ENCODE measurements at regions not wholly inside any gene's neighbourhood (a gene's known extent, or its start where the extent isn't known, plus 50 kb on each side); places are given as distances from the start of the nearest gene placed in this dataset.

DNA sequence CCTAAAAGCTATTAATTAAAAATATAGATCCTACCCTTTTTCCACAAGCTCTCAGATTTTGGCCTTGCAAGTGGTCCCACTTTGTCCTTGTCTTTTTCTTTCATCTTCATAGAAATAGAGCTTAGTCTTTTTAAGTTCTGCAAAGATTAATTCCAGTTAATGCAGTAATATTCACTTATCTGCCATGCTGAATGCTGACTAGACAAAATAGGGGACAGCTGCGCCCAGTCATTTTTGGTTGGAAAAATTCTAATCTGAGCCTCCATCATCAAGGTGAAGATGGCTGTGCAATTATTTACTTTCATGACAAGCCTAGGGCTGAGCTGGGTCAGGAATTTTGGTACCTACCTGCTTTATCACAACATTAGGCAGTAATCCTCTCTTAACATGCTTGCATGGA lies 241.3 kb upstream of the CXorf66 start:
- no peaks in the 10 kb centered on the region for H3K36me3 ChIP-seq
- no peaks in the 10 kb centered on the region for H3K9me3 ChIP-seq
- TF ChIP-seq POLR2AphosphoS5 (IDR thresholded peaks at IDR 0.05), result no peak
- no peak for TF ChIP-seq EP300 (IDR thresholded peaks at IDR 0.05; ENCODE audit: low read depth)
- TF ChIP-seq POLR2A (IDR thresholded peaks at IDR 0.05), result no peak
- TF ChIP-seq CTCF (IDR thresholded peaks at IDR 0.05), result no peak
- intact Hi-C loops (cut with DNase I; ENCODE audit: low total_unique reads), result no loop called here
- in situ Hi-C loops (cut with MboI; ENCODE audit: low pct_ligation_motif_present in 1 of 4, low pct_unique_long_range_greater_than_20kb in 1 of 4, low sequenced_read_pairs in 3 of 4), result no loop called here
- 97% methylated on average over 1 of the region's 1 CpG; no CpG with 5 or more reads in 1 of the 2 donors for WGBS, 2 donors (ENCODE audit: low coverage in 1 of 2)
- no peak overlapping the region for H3K4me3 ChIP-seq
- H3K27me3 ChIP-seq, result no peaks in the 10 kb centered on the region
- H3K4me1 ChIP-seq, result no peaks in the 10 kb centered on the region
- no peak overlapping the region for H3K27ac ChIP-seq
- no peak for DNase-seq

DNA sequence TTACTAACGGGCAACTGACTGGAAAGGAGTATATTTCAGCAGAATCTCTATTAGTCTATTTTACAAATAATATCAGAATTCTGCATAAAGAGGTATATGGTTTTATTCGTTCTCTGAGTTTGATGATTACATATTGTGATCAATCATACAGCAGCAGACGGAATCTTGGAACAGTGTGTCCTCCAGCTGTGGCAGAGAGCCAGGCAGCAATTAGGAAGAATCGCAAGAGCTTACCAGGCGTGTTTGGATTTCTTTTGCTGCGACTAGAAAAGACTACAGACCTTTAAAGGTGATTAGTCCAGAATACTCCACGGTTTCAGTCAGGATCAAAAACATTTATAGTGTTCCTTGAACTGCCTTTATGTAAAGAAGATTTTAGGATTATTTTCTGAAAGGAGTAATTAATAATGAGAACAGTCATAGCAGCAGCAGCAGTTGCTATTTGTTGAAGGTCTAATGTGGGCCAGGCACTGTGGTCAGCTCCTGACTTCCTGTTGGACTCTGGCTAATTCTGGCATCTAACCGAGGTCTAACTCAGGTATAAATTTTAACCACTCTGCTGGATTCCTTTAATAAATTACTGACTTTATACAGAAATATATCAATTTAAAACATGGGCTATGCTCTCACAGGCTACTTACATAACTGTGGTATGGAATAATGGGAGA lies 225.3 kb upstream of the CXorf66 start:
- DNase-seq, result peak; percentile 7
- Histone ChIP-seq H3K27ac (no peak overlapping the region), H3K4me3 (no peak overlapping the region), H3K36me3 (no peaks in the 10 kb centered on the region), H3K9me3 (no peaks in the 10 kb centered on the region), H3K4me1 (no peaks in the 10 kb centered on the region), H3K27me3 (no peaks in the 10 kb centered on the region)
- in situ Hi-C loops (cut with MboI; ENCODE audit: low pct_ligation_motif_present in 1 of 4, low pct_unique_long_range_greater_than_20kb in 1 of 4, low sequenced_read_pairs in 3 of 4) (no loop called here), intact Hi-C loops (cut with DNase I; ENCODE audit: low total_unique reads) (no loop called here)
- TF ChIP-seq POLR2AphosphoS5 (IDR thresholded peaks at IDR 0.05), result no peak
- 26 to 49% methylated on average over 2 to 8 of the region's 8 CpGs for WGBS, 2 donors (ENCODE audit: low coverage in 1 of 2)

DNA sequence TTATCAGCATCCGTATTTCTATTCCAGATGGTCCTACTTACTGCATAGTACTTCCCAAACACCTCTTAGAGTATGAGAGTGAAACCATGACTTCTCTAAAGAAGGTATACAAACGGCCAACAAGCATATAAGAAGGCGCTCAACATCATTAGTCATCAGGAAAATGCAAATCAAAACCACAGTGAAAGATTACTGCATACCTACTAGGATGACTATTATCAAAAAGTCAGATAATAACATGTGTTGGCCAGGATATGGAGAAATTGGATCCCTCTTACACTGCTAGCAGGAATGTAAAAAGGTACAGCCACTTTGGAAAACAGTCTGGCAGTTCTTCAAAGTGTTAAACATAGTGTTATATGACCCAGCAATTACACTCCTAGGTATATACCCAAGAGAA lies 215.3 kb upstream of the CXorf66 start:
- intact Hi-C loops (cut with DNase I; ENCODE audit: low total_unique reads) (no loop called here), in situ Hi-C loops (cut with MboI; ENCODE audit: low pct_ligation_motif_present in 1 of 4, low pct_unique_long_range_greater_than_20kb in 1 of 4, low sequenced_read_pairs in 3 of 4) (no loop called here)
- no peaks in the 10 kb centered on the region for H3K9me3 ChIP-seq
- no peak overlapping the region for H3K27ac ChIP-seq
- H3K36me3 ChIP-seq, result no peaks in the 10 kb centered on the region
- WGBS, 2 donors (ENCODE audit: low coverage in 1 of 2), result 56 to 93% methylated on average over 3 of the region's 3 CpGs
- DNase-seq, result no peak
- TF ChIP-seq POLR2A (IDR thresholded peaks at IDR 0.05) (no peak), CTCF (IDR thresholded peaks at IDR 0.05) (no peak), EP300 (IDR thresholded peaks at IDR 0.05; ENCODE audit: low read depth) (no peak)
- H3K4me3 ChIP-seq, result no peak overlapping the region
- no peaks in the 10 kb centered on the region for H3K27me3 ChIP-seq
- no peaks in the 10 kb centered on the region for H3K4me1 ChIP-seq

- DNase-seq, result no peak
- in situ Hi-C loops (cut with MboI; ENCODE audit: low pct_ligation_motif_present in 1 of 4, low pct_unique_long_range_greater_than_20kb in 1 of 4, low sequenced_read_pairs in 3 of 4), result no loop called here
- TF ChIP-seq EP300 (IDR thresholded peaks at IDR 0.05; ENCODE audit: low read depth), result no peak
- TF ChIP-seq POLR2A (IDR thresholded peaks at IDR 0.05), result no peak
- intact Hi-C loops (cut with DNase I; ENCODE audit: low total_unique reads), result no loop called here
- Histone ChIP-seq H3K27me3 (no peaks in the 10 kb centered on the region), H3K27ac (no peak overlapping the region), H3K4me3 (no peak overlapping the region), H3K4me1 (no peaks in the 10 kb centered on the region), H3K9me3 (no peaks in the 10 kb centered on the region), H3K36me3 (no peaks in the 10 kb centered on the region)
- 40% methylated on average over 3 of the region's 3 CpGs; no CpG with 5 or more reads in 1 of the 2 donors for WGBS, 2 donors (ENCODE audit: low coverage in 1 of 2)
These were observed 212.5 kb upstream of the CXorf66 start for GRCh38 chrX:140177821-140178220.

- Histone ChIP-seq H3K27me3 (no peaks in the 10 kb centered on the region), H3K4me1 (no peaks in the 10 kb centered on the region), H3K27ac (no peak overlapping the region), H3K9me3 (no peaks in the 10 kb centered on the region), H3K36me3 (no peaks in the 10 kb centered on the region), H3K4me3 (no peak overlapping the region)
- no peak for DNase-seq
- 83% methylated on average over 2 of the region's 2 CpGs; no CpG with 5 or more reads in 1 of the 2 donors for WGBS, 2 donors (ENCODE audit: low coverage in 1 of 2)
- TF ChIP-seq POLR2AphosphoS5 (IDR thresholded peaks at IDR 0.05), result no peak
- TF ChIP-seq EP300 (IDR thresholded peaks at IDR 0.05; ENCODE audit: low read depth), result no peak
- no peak for TF ChIP-seq POLR2A (IDR thresholded peaks at IDR 0.05)
- no peak for TF ChIP-seq CTCF (IDR thresholded peaks at IDR 0.05)
- in situ Hi-C loops (cut with MboI; ENCODE audit: low pct_ligation_motif_present in 1 of 4, low pct_unique_long_range_greater_than_20kb in 1 of 4, low sequenced_read_pairs in 3 of 4) (no loop called here), intact Hi-C loops (cut with DNase I; ENCODE audit: low total_unique reads) (no loop called here)
These were observed 207.1 kb upstream of the CXorf66 start for GRCh38 chrX:140172401-140172800.

Data from transverse colon (tissue), 4 donors.